Liver (tissue), 8 donors: ENCODE measurements at regions not wholly inside any gene's neighbourhood (a gene's known extent, or its start where the extent isn't known, plus 50 kb on each side); places are given as distances from the start of the nearest gene placed in this dataset.

Experiments used
- DNase-seq: peaks from one replicate; pipeline ENCODE4 v3.0.0-alpha.2; 2017; ENCODE audit warnings: low spot score
- H3K27ac ChIP-seq, 2 donors: one replicate each; pipeline ENCODE4 v1.7.0; 2013; ENCODE audit warnings: inconsistent platforms in 2 of 2, low read length in 2 of 2, control low read depth in 1 of 2, low read depth in 1 of 2, mild to moderate bottlenecking in 1 of 2
- H3K27me3 ChIP-seq, 4 donors: one replicate each; pipeline versions ENCODE4 v1.6.1 to v1.7.0; 2013; ENCODE audit warnings: low read length in 3 of 4, inconsistent platforms in 1 of 4, mild to moderate bottlenecking in 1 of 4, moderate library complexity in 1 of 4; ENCODE audit not compliant: control insufficient read depth in 4 of 4, insufficient read depth in 4 of 4
- H3K36me3 ChIP-seq, 4 donors: one replicate each; pipeline versions ENCODE4 v1.6.1 to v1.7.0; 2013; ENCODE audit warnings: low read length in 3 of 4, mild to moderate bottlenecking in 3 of 4, low read depth in 1 of 4, moderate library complexity in 1 of 4; ENCODE audit not compliant: control insufficient read depth in 4 of 4, insufficient read depth in 3 of 4
- H3K4me1 ChIP-seq, 4 donors: one replicate each; pipeline versions ENCODE4 v1.6.1 to v1.7.0; 2013; ENCODE audit warnings: low read length in 3 of 4, mild to moderate bottlenecking in 3 of 4, moderate library complexity in 1 of 4; ENCODE audit not compliant: control insufficient read depth in 4 of 4, insufficient read depth in 4 of 4
- H3K4me3 ChIP-seq, 3 donors: one replicate each; pipeline versions ENCODE4 v1.6.1 to v1.7.0; 2013; ENCODE audit warnings: low read length in 3 of 3, control low read depth in 1 of 3, low read depth in 1 of 3, mild to moderate bottlenecking in 1 of 3
- H3K9ac ChIP-seq, 2 donors: one replicate each; pipeline ENCODE4 v1.7.0; 2013; ENCODE audit warnings: low read length in 2 of 2, mild to moderate bottlenecking in 2 of 2, moderate library complexity in 2 of 2, control low read depth in 1 of 2, low read depth in 1 of 2
- H3K9me3 ChIP-seq, 4 donors: one replicate each; pipeline versions ENCODE4 v1.6.1 to v1.7.0; 2013; ENCODE audit warnings: low read length in 3 of 4; ENCODE audit not compliant: control insufficient read depth in 4 of 4
- CTCF ChIP-seq: fragments of 150-350 bp; IDR thresholded peaks from 2 replicates; pipeline ENCODE4 v1.5.1; 2017; ENCODE audit warnings: improper control_type of control experiment, low read depth, low read length; ENCODE audit not compliant: missing input control
- EGR1 ChIP-seq, 2 donors: IDR thresholded peaks; 2 replicates each; pipeline ENCODE4 v1.6.1; 2016 to 2018; ENCODE audit warnings: antibody characterized with exemption in 2 of 2, low read depth in 2 of 2
- FOXA1 ChIP-seq: IDR thresholded peaks from 2 replicates; pipeline ENCODE4 v1.6.1; 2016; ENCODE audit warnings: antibody characterized with exemption
- FOXA2 ChIP-seq: IDR thresholded peaks from 2 replicates; pipeline ENCODE4 v1.6.1; 2016; ENCODE audit warnings: antibody characterized with exemption
- HNF4A ChIP-seq, 2 donors: conservative IDR thresholded peaks; 2 replicates each; pipeline ENCODE4 v1.6.1; 2016; ENCODE audit warnings: antibody characterized with exemption in 2 of 2, mild to moderate bottlenecking in 2 of 2
- HNF4G ChIP-seq: IDR thresholded peaks from 2 replicates; pipeline ENCODE4 v1.6.1; 2016; ENCODE audit warnings: antibody characterized with exemption
- JUND ChIP-seq, 2 donors: IDR thresholded peaks; 2 replicates each; pipeline ENCODE4 v1.6.1; 2016; ENCODE audit warnings: antibody characterized with exemption in 2 of 2
- NR2F2 ChIP-seq: IDR thresholded peaks from 2 replicates; pipeline ENCODE4 v1.6.1; 2016; ENCODE audit warnings: antibody characterized with exemption
- RAD21 ChIP-seq, 2 donors: IDR thresholded peaks; 2 replicates each; pipeline ENCODE4 v1.6.1; 2016; ENCODE audit warnings: antibody characterized with exemption in 2 of 2, mild to moderate bottlenecking in 2 of 2
- REST ChIP-seq: IDR thresholded peaks from 2 replicates; pipeline ENCODE4 v1.6.1; 2016; ENCODE audit warnings: antibody characterized with exemption, mild to moderate bottlenecking
- RXRA ChIP-seq, 2 donors: IDR thresholded peaks; 2 replicates each; pipeline ENCODE4 v1.6.1; 2017 to 2018; ENCODE audit warnings: antibody characterized with exemption in 2 of 2, mild to moderate bottlenecking in 1 of 2
- SP1 ChIP-seq: IDR thresholded peaks from 2 replicates; pipeline ENCODE4 v1.6.1; 2018; ENCODE audit warnings: antibody characterized with exemption, mild to moderate bottlenecking
- TAF1 ChIP-seq: conservative IDR thresholded peaks from 2 replicates; pipeline ENCODE4 v1.6.1; 2016; ENCODE audit warnings: antibody characterized with exemption, mild to moderate bottlenecking
- YY1 ChIP-seq: IDR thresholded peaks from 2 replicates; pipeline ENCODE4 v1.6.1; 2016; ENCODE audit warnings: antibody characterized with exemption, mild to moderate bottlenecking
- WGBS: extraction: QIAGEN DNeasy Blood & Tissue Kit; methylation state at CpG from one replicate; pipeline ENCODE4 v1.1.7; 2013; 5-methylcytosine and 5-hydroxymethylcytosine counted together
- TF ChIP-seq, protein P1 (sequence below): IDR thresholded peaks from 2 replicates; pipeline ENCODE4 v1.6.1; 2016; ENCODE audit warnings: antibody characterized with exemption
- TF ChIP-seq, protein P2 (sequence below): IDR thresholded peaks from 2 replicates; pipeline ENCODE4 v1.6.1; 2016; ENCODE audit warnings: antibody characterized with exemption
- TF ChIP-seq, protein P3 (sequence below): IDR thresholded peaks from 2 replicates; pipeline ENCODE4 v1.6.1; 2016; ENCODE audit warnings: antibody characterized with exemption
- donor health status: healthy.
- donor health status: healthy.
- donor health status: healthy.
- donor health status: healthy.
- donor health status: healthy.

GRCh38 chr6:169848946-169849345 lies 97.5 kb downstream of the ERMARD start:
- WGBS, result 90% methylated on average over 13 of the region's 13 CpGs
- no peak for TF ChIP-seq FOXA2
- no peak for TF ChIP-seq REST
- TF ChIP-seq RXRA (IDR thresholded peaks at IDR 0.05), result no peak
- TF ChIP-seq NR2F2, result no peak
- no peak for DNase-seq
- Histone ChIP-seq H3K9me3 (no peaks in the 10 kb centered on the region), H3K9ac (no peak overlapping the region), H3K4me1 (no peaks in the 10 kb centered on the region), H3K36me3 (no peaks in the 10 kb centered on the region), H3K27ac (no peak overlapping the region), H3K27me3 (no peaks in the 10 kb centered on the region), H3K4me3 (no peak overlapping the region)

GRCh38 chr6:169847901-169848311 lies 96.5 kb downstream of the ERMARD start:
- Histone ChIP-seq H3K27me3 (no peaks in the 10 kb centered on the region), H3K36me3 (no peaks in the 10 kb centered on the region), H3K27ac (no peak overlapping the region), H3K4me3 (no peak overlapping the region), H3K9me3 (no peaks in the 10 kb centered on the region), H3K9ac (no peak overlapping the region), H3K4me1 (no peaks in the 10 kb centered on the region)
- no peak for TF ChIP-seq YY1
- TF ChIP-seq TAF1, result no peak
- TF ChIP-seq NR2F2, result no peak
- no peak for TF ChIP-seq RAD21 (IDR thresholded peaks at IDR 0.05)
- TF ChIP-seq HNF4A (conservative IDR thresholded peaks at IDR 0.05), result no peak
- TF ChIP-seq, protein P1, sequence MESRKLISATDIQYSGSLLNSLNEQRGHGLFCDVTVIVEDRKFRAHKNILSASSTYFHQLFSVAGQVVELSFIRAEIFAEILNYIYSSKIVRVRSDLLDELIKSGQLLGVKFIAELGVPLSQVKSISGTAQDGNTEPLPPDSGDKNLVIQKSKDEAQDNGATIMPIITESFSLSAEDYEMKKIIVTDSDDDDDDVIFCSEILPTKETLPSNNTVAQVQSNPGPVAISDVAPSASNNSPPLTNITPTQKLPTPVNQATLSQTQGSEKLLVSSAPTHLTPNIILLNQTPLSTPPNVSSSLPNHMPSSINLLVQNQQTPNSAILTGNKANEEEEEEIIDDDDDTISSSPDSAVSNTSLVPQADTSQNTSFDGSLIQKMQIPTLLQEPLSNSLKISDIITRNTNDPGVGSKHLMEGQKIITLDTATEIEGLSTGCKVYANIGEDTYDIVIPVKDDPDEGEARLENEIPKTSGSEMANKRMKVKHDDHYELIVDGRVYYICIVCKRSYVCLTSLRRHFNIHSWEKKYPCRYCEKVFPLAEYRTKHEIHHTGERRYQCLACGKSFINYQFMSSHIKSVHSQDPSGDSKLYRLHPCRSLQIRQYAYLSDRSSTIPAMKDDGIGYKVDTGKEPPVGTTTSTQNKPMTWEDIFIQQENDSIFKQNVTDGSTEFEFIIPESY, result no peak
- TF ChIP-seq, protein P2, sequence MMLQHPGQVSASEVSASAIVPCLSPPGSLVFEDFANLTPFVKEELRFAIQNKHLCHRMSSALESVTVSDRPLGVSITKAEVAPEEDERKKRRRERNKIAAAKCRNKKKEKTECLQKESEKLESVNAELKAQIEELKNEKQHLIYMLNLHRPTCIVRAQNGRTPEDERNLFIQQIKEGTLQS, result no peak
- TF ChIP-seq EGR1 (IDR thresholded peaks at IDR 0.05; ENCODE audit: low read depth in 2 of 2), result no peak
- no peak for DNase-seq
- WGBS, result 89% methylated on average over 8 of the region's 8 CpGs

DNA sequence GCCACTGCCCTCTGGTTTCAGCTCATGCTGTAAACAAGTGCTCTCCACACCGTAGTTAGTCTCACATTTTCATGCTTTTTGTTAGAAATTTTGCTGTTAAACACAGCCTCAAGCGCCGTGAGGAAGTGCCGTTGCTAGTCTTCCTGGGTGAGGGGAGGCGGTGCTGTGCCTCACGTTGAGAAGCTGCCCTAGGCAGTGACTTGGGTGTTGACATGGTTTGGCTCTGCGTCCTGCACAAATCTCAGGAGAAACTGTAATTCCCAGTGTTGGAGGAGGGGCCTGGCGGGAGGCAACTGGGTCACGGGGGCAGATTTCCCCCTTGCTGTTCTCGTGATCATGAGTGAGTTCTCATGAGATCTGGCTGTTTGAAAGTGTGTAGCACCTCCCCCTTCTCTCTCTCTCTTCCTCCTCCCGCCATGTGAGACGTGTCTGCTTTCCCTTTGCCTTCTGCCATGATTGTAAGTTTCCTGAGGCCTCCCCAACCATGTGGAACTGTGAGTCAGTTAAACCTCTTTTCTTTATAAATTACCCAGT lies 95.8 kb downstream of the ERMARD start:
- Histone ChIP-seq H3K9ac (no peak overlapping the region), H3K4me3 (no peak overlapping the region), H3K36me3 (no peaks in the 10 kb centered on the region), H3K27ac (no peak overlapping the region), H3K9me3 (no peaks in the 10 kb centered on the region), H3K4me1 (no peaks in the 10 kb centered on the region), H3K27me3 (no peaks in the 10 kb centered on the region)
- 83% methylated on average over 12 of the region's 12 CpGs for WGBS
- no peak for DNase-seq
- TF ChIP-seq FOXA2 (no peak), YY1 (no peak), EGR1 (IDR thresholded peaks at IDR 0.05; ENCODE audit: low read depth in 2 of 2) (no peak), FOXA1 (no peak), HNF4A (conservative IDR thresholded peaks at IDR 0.05) (no peak), HNF4G (no peak), TAF1 (no peak), NR2F2 (no peak), SP1 (no peak), RAD21 (IDR thresholded peaks at IDR 0.05) (no peak), CTCF (no peak), JUND (IDR thresholded peaks at IDR 0.05) (no peak)
- TF ChIP-seq, protein P1, result no peak
- TF ChIP-seq, protein P2, result no peak
- TF ChIP-seq, protein P3, sequence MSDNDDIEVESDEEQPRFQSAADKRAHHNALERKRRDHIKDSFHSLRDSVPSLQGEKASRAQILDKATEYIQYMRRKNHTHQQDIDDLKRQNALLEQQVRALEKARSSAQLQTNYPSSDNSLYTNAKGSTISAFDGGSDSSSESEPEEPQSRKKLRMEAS, result no peak
